Liver (tissue), 8 donors: ENCODE measurements at regions not wholly inside any gene's neighbourhood (a gene's known extent, or its start where the extent isn't known, plus 50 kb on each side); places are given as distances from the start of the nearest gene placed in this dataset.

Experiments used
- DNase-seq: peaks from one replicate; pipeline ENCODE4 v3.0.0-alpha.2; 2017; ENCODE audit warnings: low spot score
- H3K27ac ChIP-seq, 2 donors: one replicate each; pipeline ENCODE4 v1.7.0; 2013; ENCODE audit warnings: inconsistent platforms in 2 of 2, low read length in 2 of 2, control low read depth in 1 of 2, low read depth in 1 of 2, mild to moderate bottlenecking in 1 of 2
- H3K27me3 ChIP-seq, 4 donors: one replicate each; pipeline versions ENCODE4 v1.6.1 to v1.7.0; 2013; ENCODE audit warnings: low read length in 3 of 4, inconsistent platforms in 1 of 4, mild to moderate bottlenecking in 1 of 4, moderate library complexity in 1 of 4; ENCODE audit not compliant: control insufficient read depth in 4 of 4, insufficient read depth in 4 of 4
- H3K36me3 ChIP-seq, 4 donors: one replicate each; pipeline versions ENCODE4 v1.6.1 to v1.7.0; 2013; ENCODE audit warnings: low read length in 3 of 4, mild to moderate bottlenecking in 3 of 4, low read depth in 1 of 4, moderate library complexity in 1 of 4; ENCODE audit not compliant: control insufficient read depth in 4 of 4, insufficient read depth in 3 of 4
- H3K4me1 ChIP-seq, 4 donors: one replicate each; pipeline versions ENCODE4 v1.6.1 to v1.7.0; 2013; ENCODE audit warnings: low read length in 3 of 4, mild to moderate bottlenecking in 3 of 4, moderate library complexity in 1 of 4; ENCODE audit not compliant: control insufficient read depth in 4 of 4, insufficient read depth in 4 of 4
- H3K4me3 ChIP-seq, 3 donors: one replicate each; pipeline versions ENCODE4 v1.6.1 to v1.7.0; 2013; ENCODE audit warnings: low read length in 3 of 3, control low read depth in 1 of 3, low read depth in 1 of 3, mild to moderate bottlenecking in 1 of 3
- H3K9ac ChIP-seq, 2 donors: one replicate each; pipeline ENCODE4 v1.7.0; 2013; ENCODE audit warnings: low read length in 2 of 2, mild to moderate bottlenecking in 2 of 2, moderate library complexity in 2 of 2, control low read depth in 1 of 2, low read depth in 1 of 2
- H3K9me3 ChIP-seq, 4 donors: one replicate each; pipeline versions ENCODE4 v1.6.1 to v1.7.0; 2013; ENCODE audit warnings: low read length in 3 of 4; ENCODE audit not compliant: control insufficient read depth in 4 of 4
- ATF3 ChIP-seq: IDR thresholded peaks from 2 replicates; pipeline ENCODE4 v1.6.1; 2016; ENCODE audit warnings: antibody characterized with exemption
- CTCF ChIP-seq: fragments of 150-350 bp; IDR thresholded peaks from 2 replicates; pipeline ENCODE4 v1.5.1; 2017; ENCODE audit warnings: improper control_type of control experiment, low read depth, low read length; ENCODE audit not compliant: missing input control
- EGR1 ChIP-seq, 2 donors: IDR thresholded peaks; 2 replicates each; pipeline ENCODE4 v1.6.1; 2016 to 2018; ENCODE audit warnings: antibody characterized with exemption in 2 of 2, low read depth in 2 of 2
- FOXA1 ChIP-seq: IDR thresholded peaks from 2 replicates; pipeline ENCODE4 v1.6.1; 2016; ENCODE audit warnings: antibody characterized with exemption
- FOXA2 ChIP-seq: IDR thresholded peaks from 2 replicates; pipeline ENCODE4 v1.6.1; 2016; ENCODE audit warnings: antibody characterized with exemption
- HNF4A ChIP-seq, 2 donors: conservative IDR thresholded peaks; 2 replicates each; pipeline ENCODE4 v1.6.1; 2016; ENCODE audit warnings: antibody characterized with exemption in 2 of 2, mild to moderate bottlenecking in 2 of 2
- HNF4G ChIP-seq: IDR thresholded peaks from 2 replicates; pipeline ENCODE4 v1.6.1; 2016; ENCODE audit warnings: antibody characterized with exemption
- JUND ChIP-seq, 2 donors: IDR thresholded peaks; 2 replicates each; pipeline ENCODE4 v1.6.1; 2016; ENCODE audit warnings: antibody characterized with exemption in 2 of 2
- MAX ChIP-seq: IDR thresholded peaks from 2 replicates; pipeline ENCODE4 v1.6.1; 2016; ENCODE audit warnings: antibody characterized with exemption
- NR2F2 ChIP-seq: IDR thresholded peaks from 2 replicates; pipeline ENCODE4 v1.6.1; 2016; ENCODE audit warnings: antibody characterized with exemption
- RAD21 ChIP-seq, 2 donors: IDR thresholded peaks; 2 replicates each; pipeline ENCODE4 v1.6.1; 2016; ENCODE audit warnings: antibody characterized with exemption in 2 of 2, mild to moderate bottlenecking in 2 of 2
- REST ChIP-seq: IDR thresholded peaks from 2 replicates; pipeline ENCODE4 v1.6.1; 2016; ENCODE audit warnings: antibody characterized with exemption, mild to moderate bottlenecking
- SP1 ChIP-seq: IDR thresholded peaks from 2 replicates; pipeline ENCODE4 v1.6.1; 2018; ENCODE audit warnings: antibody characterized with exemption, mild to moderate bottlenecking
- TAF1 ChIP-seq: conservative IDR thresholded peaks from 2 replicates; pipeline ENCODE4 v1.6.1; 2016; ENCODE audit warnings: antibody characterized with exemption, mild to moderate bottlenecking
- YY1 ChIP-seq: IDR thresholded peaks from 2 replicates; pipeline ENCODE4 v1.6.1; 2016; ENCODE audit warnings: antibody characterized with exemption, mild to moderate bottlenecking
- ZBTB33 ChIP-seq: IDR thresholded peaks from 2 replicates; pipeline ENCODE4 v1.6.1; 2016; ENCODE audit warnings: antibody characterized with exemption
- WGBS: extraction: QIAGEN DNeasy Blood & Tissue Kit; methylation state at CpG from one replicate; pipeline ENCODE4 v1.1.7; 2013; 5-methylcytosine and 5-hydroxymethylcytosine counted together
- donor health status: healthy.
- donor health status: healthy.
- donor health status: healthy.
- donor health status: healthy.
- donor health status: healthy.

- TF ChIP-seq TAF1 (no peak), NR2F2 (no peak), JUND (IDR thresholded peaks at IDR 0.05) (no peak), FOXA2 (no peak), SP1 (no peak), YY1 (no peak), ATF3 (no peak), HNF4A (conservative IDR thresholded peaks at IDR 0.05) (no peak), ZBTB33 (no peak), REST (no peak), FOXA1 (no peak), CTCF (no peak), MAX (no peak), HNF4G (no peak)
- Histone ChIP-seq H3K9ac (peak overlapping the region in 1 of 2 donors; percentile 58), H3K27me3 (no peaks in the 10 kb centered on the region), H3K9me3 (no peaks in the 10 kb centered on the region), H3K27ac (no peak overlapping the region), H3K36me3 (no peaks in the 10 kb centered on the region), H3K4me3 (peak overlapping the region in 2 of 3 donors; percentile 14 to 19), H3K4me1 (no peaks in the 10 kb centered on the region)
- 13% methylated on average over 9 of the region's 9 CpGs for WGBS
- no peak for DNase-seq
Measured at GRCh38 chr10:53025172-53025711, 252.7 kb upstream of the MBL2 start.

- Histone ChIP-seq H3K9ac (no peak overlapping the region), H3K27me3 (no peaks in the 10 kb centered on the region), H3K9me3 (no peaks in the 10 kb centered on the region), H3K4me1 (no peaks in the 10 kb centered on the region), H3K4me3 (no peak overlapping the region), H3K27ac (no peak overlapping the region), H3K36me3 (no peaks in the 10 kb centered on the region)
- DNase-seq = no peak
- TF ChIP-seq FOXA2 (no peak), JUND (IDR thresholded peaks at IDR 0.05) (no peak), RAD21 (IDR thresholded peaks at IDR 0.05) (no peak), NR2F2 (no peak), SP1 (no peak), EGR1 (IDR thresholded peaks at IDR 0.05; ENCODE audit: low read depth in 2 of 2) (no peak)
- WGBS = 93% methylated on average over 2 of the region's 2 CpGs
Measured at GRCh38 chr10:53023411-53023810, 250.8 kb upstream of the MBL2 start.
